ENCODE measurements at regions not wholly inside any gene's neighbourhood (a gene's known extent, or its start where the extent isn't known, plus 50 kb on each side); places are given as distances from the start of the nearest gene placed in this dataset.

DNA sequence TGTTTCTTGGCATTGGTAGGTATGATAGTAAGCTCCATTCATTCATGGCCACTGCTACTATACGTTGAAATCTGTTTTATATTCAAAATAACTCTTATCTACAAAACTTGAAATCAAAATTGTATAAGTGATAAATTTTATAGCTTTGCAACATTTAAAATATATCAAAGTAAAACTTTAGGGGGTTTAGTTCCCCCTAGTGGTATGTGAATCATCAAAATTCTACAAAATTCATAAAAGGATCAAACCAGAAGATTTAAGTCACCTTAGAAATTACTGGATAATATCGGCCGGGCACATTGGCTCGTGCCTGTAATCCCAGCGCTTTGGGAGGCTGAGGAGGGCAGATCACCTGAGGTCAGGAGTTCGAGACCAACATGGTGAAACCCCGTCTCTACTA, 243.0 kb upstream of the CDH18 start:
- Histone ChIP-seq H2BK15ac (ENCODE audit: low read depth, low read length) (no peak overlapping the region), H3K27me3 (ENCODE audit: insufficient read depth, low read length) (no peaks in the 10 kb centered on the region), H3K14ac (ENCODE audit: insufficient read depth, low read length) (no peak overlapping the region), H2AFZ (ENCODE audit: low read length) (no peak overlapping the region), H3K4me1 (ENCODE audit: insufficient read depth, low read length) (no peaks in the 10 kb centered on the region), H3K79me2 (ENCODE audit: insufficient read depth, low read length) (no peaks in the 10 kb centered on the region), H2BK20ac (ENCODE audit: low read depth, low read length, poor library complexity, severe bottlenecking) (no peak overlapping the region), H3K4ac (ENCODE audit: low read depth, low read length) (no peak overlapping the region), H2AK5ac (ENCODE audit: insufficient read length, low read length) (no peak overlapping the region), H2BK5ac (ENCODE audit: insufficient read length, low read length) (no peak overlapping the region), H3K9ac (ENCODE audit: extremely low read depth, insufficient read length, low read length) (no peak overlapping the region), H3K9me3 (ENCODE audit: control insufficient read depth, low read depth, low read length) (no peaks in the 10 kb centered on the region), H3K56ac (ENCODE audit: insufficient read length, low read depth, low read length) (no peak overlapping the region), H2BK120ac (ENCODE audit: low read depth, low read length, poor library complexity, severe bottlenecking) (no peak overlapping the region), H4K91ac (ENCODE audit: insufficient read length, low read depth, low read length) (no peak overlapping the region), H3K23ac (ENCODE audit: insufficient read length, low read depth, low read length) (no peak overlapping the region), H3T11ph (ENCODE audit: low read length) (no peak overlapping the region), H3K18ac (ENCODE audit: insufficient read length, low read depth, low read length) (no peak overlapping the region), H2BK12ac (ENCODE audit: insufficient read length, low read depth, low read length) (no peak overlapping the region), H3K27ac (ENCODE audit: insufficient read length, low read depth, low read length) (no peak overlapping the region), H3K23me2 (ENCODE audit: insufficient read length, low read depth, low read length, poor library complexity, severe bottlenecking) (no peaks in the 10 kb centered on the region), H3K4me2 (ENCODE audit: insufficient read depth, insufficient read length, low read length) (no peak overlapping the region), H4K5ac (ENCODE audit: insufficient read length, low read depth, low read length) (no peak overlapping the region), H4K20me1 (ENCODE audit: control insufficient read depth, insufficient read depth, insufficient read length) (no peaks in the 10 kb centered on the region), H4K8ac (replicated peaks; ENCODE audit: insufficient read length, low read depth, low read length) (no peak overlapping the region), H3K79me1 (ENCODE audit: insufficient read depth, low read depth, low read length, poor library complexity, severe bottlenecking) (no peaks in the 10 kb centered on the region)
- Mint-ChIP-seq H3K27ac (no peak overlapping the region), H3K36me3 (ENCODE audit: insufficient read depth in 1 of 3, low read depth in 3 of 3) (no peaks in the 10 kb centered on the region), H3K4me3 (no peak overlapping the region), H3K4me1 (peaks cover 3% of the 10 kb centered on the region in 2 experiments; a peak in 2 of 4 replicates), H3K9me3 (no peaks in the 10 kb centered on the region), H3K27me3 (ENCODE audit: low read depth) (no peaks in the 10 kb centered on the region)
- TF ChIP-seq, protein P1, sequence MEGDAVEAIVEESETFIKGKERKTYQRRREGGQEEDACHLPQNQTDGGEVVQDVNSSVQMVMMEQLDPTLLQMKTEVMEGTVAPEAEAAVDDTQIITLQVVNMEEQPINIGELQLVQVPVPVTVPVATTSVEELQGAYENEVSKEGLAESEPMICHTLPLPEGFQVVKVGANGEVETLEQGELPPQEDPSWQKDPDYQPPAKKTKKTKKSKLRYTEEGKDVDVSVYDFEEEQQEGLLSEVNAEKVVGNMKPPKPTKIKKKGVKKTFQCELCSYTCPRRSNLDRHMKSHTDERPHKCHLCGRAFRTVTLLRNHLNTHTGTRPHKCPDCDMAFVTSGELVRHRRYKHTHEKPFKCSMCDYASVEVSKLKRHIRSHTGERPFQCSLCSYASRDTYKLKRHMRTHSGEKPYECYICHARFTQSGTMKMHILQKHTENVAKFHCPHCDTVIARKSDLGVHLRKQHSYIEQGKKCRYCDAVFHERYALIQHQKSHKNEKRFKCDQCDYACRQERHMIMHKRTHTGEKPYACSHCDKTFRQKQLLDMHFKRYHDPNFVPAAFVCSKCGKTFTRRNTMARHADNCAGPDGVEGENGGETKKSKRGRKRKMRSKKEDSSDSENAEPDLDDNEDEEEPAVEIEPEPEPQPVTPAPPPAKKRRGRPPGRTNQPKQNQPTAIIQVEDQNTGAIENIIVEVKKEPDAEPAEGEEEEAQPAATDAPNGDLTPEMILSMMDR (conservative IDR thresholded peaks at IDR 0.05) = peak; percentile 38; the same call in 2 of the 3 replicates
- no peak for DNase-seq
- WGBS (ENCODE audit: extremely low coverage, insufficient read length, low lambda C conversion rate) = no CpG with 5 or more reads among the region's 7 CpGs
